Astrocyte of the spinal cord (primary cell): ENCODE measurements at regions not wholly inside any gene's neighbourhood (a gene's known extent, or its start where the extent isn't known, plus 50 kb on each side); places are given as distances from the start of the nearest gene placed in this dataset.

Experiments
- DNase-seq: peaks from one replicate; pipeline ENCODE4 v3.0.0; 2011; ENCODE audit warnings: low read depth, low spot score
- H3K4me3 ChIP-seq: 2 replicates; pipeline ENCODE4 v1.5.1; 2011; ENCODE audit warnings: low read depth, mild to moderate bottlenecking, low read length, moderate library complexity
- in situ Hi-C: cut with HindIII; loops from 2 replicates; pipeline ENCODE4 v1.10.0; 2017; ENCODE audit warnings: low sequenced_read_pairs
- TF ChIP-seq, protein P1 (sequence below): IDR thresholded peaks from 2 replicates; pipeline ENCODE4 v1.5.1; 2012; ENCODE audit warnings: low read depth, mild to moderate bottlenecking, low read length, inconsistent platforms

DNA sequence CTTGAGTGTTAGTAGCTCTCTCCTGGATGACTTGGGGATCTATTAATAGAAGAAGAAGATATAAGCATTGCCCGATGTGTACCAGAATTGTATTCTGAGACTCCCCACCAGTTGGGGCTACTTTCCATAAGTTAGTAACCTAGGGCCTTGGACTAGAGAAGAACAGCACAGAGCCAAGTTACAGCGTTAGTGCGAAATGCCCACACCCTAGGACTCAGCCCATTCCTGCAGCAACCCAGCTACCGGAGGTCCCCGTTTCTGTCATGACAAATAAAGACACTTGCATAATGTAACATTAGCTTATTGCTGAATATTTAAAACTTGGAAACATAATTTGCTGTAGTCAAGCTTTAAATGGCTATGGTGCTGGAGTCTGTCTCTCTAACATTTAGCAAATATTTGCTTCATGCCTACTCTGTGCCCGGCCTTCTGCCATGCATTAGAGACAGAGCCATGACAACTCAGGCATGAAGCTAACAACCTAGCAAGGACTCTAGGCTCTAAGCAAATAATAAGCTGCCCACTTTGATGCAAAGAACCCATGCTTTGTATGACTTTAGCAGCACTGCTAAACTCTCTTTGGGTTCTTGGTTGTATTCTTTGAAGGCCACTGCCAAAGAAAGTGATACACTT is 103.4 kb upstream of the COL21A1 start:
- in situ Hi-C loops = loop anchor here (25.0 kb wide), 1 partner anchor 237 kb away; no protein-coding TSS in a partner anchor
- H3K4me3 ChIP-seq = no peak overlapping the region
- no peak for DNase-seq
- TF ChIP-seq, protein P1, sequence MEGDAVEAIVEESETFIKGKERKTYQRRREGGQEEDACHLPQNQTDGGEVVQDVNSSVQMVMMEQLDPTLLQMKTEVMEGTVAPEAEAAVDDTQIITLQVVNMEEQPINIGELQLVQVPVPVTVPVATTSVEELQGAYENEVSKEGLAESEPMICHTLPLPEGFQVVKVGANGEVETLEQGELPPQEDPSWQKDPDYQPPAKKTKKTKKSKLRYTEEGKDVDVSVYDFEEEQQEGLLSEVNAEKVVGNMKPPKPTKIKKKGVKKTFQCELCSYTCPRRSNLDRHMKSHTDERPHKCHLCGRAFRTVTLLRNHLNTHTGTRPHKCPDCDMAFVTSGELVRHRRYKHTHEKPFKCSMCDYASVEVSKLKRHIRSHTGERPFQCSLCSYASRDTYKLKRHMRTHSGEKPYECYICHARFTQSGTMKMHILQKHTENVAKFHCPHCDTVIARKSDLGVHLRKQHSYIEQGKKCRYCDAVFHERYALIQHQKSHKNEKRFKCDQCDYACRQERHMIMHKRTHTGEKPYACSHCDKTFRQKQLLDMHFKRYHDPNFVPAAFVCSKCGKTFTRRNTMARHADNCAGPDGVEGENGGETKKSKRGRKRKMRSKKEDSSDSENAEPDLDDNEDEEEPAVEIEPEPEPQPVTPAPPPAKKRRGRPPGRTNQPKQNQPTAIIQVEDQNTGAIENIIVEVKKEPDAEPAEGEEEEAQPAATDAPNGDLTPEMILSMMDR = no peak

DNA sequence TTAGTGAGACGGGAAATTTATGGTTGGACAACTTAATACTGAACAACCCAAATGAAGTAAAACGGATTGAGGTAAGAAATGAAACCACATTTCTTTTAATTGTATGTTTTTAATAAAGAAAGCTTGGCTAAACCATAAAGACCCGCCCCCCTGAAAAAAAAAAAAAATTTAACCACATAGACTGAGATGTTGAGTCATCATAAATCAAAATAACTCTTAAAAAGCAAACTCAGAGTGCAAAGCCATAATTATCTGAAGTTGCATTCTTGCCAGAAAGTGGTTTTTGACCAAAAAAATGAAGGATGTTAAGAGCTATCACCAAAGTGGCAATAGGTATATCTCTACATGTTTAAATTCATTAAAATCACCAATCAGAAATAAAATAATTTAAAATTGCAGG is 101.8 kb upstream of the COL21A1 start:
- no peak overlapping the region for H3K4me3 ChIP-seq
- TF ChIP-seq, protein P1 = no peak
- DNase-seq = peak; percentile 52
- in situ Hi-C loops = no loop called here

DNA sequence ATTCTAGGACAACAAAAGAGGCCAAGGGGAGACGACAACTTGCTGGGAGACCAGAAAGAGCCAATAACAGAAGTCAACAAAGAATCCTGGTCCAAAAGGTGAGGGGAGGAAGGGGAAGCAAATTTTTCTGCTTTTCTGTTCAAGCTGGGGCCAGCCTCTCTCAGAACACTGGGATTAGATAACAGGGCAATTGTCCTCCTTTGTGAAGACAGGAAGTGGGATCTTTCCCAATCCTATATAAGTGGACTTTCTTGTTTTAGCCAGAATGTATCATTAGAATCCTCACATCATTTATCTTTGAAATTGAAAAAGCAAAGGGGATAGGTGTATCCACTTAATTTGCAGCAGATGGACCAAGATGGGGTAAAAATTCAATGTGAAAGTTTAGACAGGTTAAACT is 101.2 kb upstream of the COL21A1 start:
- in situ Hi-C loops = no loop called here
- no peak for DNase-seq
- TF ChIP-seq, protein P1 = no peak
- no peak overlapping the region for H3K4me3 ChIP-seq

DNA sequence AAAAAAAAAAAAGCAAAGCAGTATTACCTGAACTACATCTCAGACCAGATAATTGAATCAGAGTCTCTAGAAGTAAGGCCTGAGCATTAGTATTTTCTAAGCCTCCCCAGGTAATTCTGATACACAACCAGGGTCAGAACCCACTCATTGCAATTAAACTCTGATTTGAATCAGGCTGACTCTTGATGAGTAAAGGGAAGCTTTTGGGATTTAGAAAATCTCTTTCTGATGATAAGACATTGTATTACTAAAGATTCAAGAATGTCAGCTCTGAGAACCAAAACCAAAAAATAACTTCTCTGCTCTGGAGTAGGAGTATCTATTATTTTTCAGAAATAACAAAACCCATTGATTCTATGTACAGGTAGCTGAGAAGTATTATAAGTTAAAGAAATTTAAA is 100.1 kb upstream of the COL21A1 start:
- H3K4me3 ChIP-seq = no peak overlapping the region
- TF ChIP-seq, protein P1 = no peak
- in situ Hi-C loops = no loop called here
- DNase-seq = peak; percentile 36

DNA sequence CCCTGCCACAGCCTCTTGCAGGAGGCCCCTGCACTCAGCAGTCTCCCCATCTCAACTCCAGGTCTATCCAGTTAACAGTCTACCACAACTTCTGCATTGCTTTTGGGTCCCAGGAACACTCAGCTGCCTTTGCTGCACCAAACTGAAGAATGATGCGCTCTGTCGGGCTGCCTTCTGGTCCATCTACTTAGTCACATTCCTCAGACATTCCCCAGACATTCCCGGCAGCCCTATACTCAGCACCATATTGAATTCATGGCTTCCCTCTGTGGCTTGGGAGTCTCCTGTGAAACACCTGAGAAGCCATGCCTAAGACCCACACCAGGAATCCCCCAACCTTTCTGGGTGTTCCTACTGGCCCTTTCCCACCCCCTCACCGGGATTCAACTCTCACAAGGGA is 99.6 kb upstream of the COL21A1 start:
- no peak for DNase-seq
- TF ChIP-seq, protein P1 = no peak
- in situ Hi-C loops = no loop called here
- no peak overlapping the region for H3K4me3 ChIP-seq

DNA sequence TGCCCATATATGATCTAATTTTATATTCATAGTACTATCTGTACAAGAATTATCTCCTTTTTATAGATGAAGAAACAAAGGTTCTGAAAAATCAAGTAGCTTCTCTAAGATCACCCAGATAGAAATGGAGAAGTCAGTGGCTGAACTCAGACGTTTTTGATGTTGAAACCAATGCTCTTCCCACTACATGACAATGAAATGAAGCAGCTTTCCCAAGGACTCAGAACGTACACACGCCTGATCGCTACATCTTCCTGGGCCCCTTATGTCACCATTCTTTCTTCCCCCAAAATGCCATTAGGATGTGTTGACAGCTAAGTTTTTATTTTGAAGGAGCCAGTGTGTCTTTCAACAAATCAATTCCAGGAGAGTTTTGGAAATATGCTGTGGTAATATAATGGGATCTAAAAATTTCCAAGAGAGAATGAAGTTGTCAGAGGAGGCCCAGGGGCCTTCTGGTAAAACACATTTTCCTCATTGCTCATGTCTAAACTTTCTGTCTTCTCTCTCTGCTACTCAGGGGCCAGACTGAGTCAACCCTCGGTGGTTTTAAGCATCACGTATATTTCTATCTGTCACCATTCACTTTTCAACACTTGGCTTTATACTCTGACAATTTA is 98.1 kb upstream of the COL21A1 start:
- DNase-seq = no peak
- no peak overlapping the region for H3K4me3 ChIP-seq
- in situ Hi-C loops = no loop called here
- TF ChIP-seq, protein P1 = no peak
